UCSD-AML1 (cell line): ENCODE measurements at regions not wholly inside any gene's neighbourhood (a gene's known extent, or its start where the extent isn't known, plus 50 kb on each side); places are given as distances from the start of the nearest gene placed in this dataset.
"Not testable (repeated sequence)": the region's sequence is repeated elsewhere in the genome, so short reads cannot be mapped to it uniquely, and the experiment has no call there.

ENCODE experiments used
- DNase-seq: peaks from one replicate; lab custom pipeline; 2025; ENCODE audit not compliant: unreplicated experiment; lab: John Stamatoyannopoulos, UW

DNA sequence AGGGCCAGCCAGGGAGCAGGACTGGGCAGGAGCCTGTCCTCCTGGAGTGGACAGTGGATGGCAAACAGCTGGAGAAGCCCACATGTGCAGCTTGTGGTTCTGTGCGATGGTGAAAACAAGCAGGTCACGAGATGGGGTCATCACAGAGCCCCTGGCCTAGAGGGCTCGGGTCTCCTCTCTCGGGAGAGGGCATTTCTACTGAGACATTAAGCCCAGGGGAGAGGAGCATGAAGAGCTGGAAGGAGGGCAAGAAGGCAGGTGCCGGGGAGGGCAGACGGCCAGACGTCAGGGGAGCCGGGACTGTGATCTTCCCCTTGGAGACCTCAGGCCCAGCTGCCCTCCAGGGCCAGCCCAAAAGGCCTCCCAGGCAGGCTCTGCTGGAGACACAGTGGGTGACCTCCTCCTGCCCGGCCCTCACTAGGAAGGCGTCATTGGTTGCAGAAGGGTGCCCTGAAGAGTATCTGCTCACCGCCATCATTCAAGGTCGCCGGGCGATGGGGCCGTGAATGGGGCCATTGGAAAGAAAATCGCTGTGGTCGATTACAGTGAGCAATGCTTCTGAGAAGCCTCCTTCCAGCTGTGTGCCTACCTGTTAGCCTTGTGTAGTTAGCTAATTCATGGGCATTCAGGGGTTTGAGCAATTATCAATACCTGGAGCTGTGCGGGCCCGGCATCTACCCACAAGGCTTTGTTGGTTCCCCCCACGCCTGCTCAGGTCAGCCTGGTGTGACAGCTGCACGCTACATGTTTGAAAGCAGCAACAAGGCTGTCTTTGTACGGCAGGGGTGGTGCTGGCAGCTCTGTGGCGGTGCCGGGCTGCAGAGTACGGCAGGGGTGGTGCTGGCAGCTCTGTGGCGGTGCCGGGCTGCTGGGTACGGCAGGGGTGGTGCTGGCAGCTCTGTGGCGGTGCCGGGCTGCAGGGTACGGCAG is 72.3 kb upstream of the ACTRT2 start:
- no peak for DNase-seq

DNA sequence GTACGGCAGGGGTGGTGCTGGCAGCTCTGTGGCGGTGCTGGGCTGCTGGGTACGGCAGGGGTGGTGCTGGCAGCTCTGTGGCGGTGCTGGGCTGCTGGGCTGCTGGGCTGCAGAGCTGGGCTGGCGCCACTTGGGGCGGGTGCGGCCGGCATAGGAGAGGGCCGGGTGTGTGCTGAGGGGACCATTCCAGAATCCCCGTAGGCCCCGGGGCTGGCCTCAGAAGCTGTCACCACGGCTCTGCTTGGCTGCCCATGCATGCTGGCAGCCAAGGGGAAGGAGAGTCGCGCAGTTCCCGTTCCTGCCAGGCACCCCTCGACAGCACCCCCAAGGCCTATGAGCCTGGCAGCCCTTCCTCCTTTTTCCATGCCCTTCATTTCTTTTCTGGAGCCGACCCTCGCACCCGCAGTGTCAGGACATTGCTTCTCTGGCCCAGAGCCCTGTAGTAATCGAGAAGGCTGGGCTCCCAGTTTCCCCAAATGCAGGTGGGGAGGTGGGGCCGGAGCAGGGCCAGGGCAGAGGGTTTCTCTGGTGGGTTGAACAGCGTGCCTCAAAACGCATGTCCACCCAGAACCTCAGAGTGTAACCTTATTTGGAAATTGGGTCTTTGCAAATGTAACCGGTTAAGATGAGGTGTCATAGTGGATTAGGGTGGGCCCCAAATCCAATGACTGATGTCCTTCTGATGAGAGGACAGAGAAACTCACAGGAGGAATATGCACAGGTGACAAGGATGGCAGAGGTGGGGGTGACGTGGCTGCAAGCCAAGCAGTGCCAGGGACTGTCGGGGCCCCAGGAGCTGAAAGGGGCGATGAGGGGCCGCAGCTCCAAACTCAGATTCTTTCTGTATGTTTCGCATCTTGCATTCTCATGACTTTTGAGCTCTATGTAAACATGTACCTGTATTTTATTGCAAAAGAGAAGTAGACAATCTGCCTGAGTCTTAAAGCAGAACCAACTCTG is 71.0 kb upstream of the ACTRT2 start:
- no peak for DNase-seq

DNA sequence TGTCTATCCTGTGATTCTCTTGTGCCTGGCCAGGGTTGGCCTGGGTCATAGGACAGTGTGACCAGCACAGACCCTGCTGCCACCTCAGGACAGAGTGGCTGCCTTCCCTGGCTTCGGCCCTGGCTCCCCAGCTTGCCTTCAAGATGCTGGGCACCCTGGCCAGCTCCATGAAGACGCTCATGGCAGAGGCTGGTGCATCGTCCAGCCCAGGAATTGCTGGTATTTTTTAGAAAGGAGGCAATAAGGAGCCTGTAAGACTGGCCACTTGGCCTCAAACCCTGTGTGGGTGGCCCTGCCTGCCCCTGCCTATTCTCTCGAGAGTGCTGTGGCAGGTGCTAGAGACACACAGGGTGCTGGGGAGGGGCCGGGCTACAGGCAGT is 70.4 kb upstream of the ACTRT2 start:
- DNase-seq = no peak

DNA sequence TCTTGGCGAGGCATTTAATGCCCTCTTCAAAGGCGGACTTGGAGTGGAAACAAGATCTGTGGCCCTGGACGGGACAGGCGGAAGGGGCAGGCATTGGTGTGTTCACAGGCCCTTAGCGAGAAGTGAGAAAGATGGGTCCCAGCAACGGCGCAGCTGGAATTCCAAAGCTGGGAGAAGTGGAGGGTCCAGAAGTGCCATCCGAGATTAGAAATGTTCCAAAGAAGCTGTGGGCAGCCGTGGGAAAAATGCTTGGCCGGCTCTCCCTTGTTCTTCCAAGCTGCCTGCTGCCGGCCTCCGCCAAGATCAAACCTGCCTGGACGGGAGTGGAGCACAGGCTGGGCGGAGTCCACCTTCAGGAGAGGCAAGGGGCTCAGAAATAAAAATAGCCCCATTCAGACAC is 69.4 kb upstream of the ACTRT2 start:
- no peak for DNase-seq

DNA sequence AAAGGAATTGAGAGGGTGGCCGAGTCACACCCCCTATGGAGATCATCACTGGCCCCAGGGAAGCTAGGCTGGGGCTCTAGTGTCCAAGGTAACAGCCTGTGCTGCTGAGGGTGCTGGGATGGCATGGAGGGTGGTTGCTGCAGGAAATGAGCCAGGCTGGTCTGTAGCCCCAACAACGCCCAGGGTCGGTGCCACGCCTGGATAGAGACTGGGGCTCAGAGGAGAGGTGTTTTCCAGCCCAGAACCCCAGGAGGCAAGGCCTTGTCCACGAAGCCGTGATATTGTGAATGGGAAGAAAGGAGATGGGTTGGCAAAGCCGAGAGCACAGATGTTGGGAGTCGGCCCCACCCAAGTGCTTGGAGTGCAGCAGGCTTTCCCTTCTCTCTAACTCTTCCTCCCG is 68.9 kb upstream of the ACTRT2 start:
- DNase-seq = no peak

DNA sequence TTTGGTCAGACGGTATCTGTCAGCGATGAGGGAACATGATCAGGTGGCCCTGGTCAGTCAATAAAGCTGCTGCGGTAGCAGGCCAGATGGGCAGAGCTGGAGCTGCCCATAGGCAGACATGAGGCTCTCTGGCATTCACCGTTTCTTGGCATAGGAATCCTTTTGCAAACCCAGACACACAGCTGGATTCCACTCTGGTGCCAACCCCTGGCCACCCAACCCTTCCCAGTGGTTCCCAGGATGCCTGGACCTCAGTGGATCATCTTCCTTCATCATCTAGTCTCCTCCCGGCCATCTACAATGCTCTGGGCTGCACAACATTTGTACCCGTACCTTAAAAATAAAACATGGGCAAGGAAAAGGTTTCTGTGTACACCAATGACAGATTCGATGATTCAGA is 68.3 kb upstream of the ACTRT2 start:
- no peak for DNase-seq

DNA sequence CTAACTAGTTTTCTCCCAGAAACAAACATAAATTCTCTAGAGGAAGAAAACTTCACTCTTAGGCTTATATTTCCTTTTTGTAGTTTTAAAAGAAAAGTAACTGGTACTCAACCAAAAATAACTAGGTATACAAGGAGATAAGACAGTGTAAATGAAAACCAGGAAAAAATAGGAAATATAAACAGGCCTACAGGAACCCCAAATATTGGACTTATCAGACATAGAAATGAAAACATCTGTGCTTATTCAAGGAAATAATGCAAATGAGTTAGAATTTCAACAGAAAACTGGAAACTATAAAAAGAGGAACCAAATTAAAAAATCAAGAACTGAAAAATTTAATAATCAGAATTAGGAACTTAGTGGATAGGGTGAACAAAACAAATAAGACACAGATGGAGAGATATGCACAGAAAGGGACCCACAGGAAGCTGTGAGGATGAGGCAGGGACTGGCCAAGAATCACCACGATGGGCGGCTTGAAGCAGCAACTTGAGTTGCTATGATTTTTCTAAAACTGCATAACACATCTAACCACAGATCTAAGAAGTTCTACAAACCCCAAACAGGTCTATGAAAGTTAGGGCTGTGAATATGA is 67.5 kb upstream of the ACTRT2 start:
- DNase-seq = no peak

DNA sequence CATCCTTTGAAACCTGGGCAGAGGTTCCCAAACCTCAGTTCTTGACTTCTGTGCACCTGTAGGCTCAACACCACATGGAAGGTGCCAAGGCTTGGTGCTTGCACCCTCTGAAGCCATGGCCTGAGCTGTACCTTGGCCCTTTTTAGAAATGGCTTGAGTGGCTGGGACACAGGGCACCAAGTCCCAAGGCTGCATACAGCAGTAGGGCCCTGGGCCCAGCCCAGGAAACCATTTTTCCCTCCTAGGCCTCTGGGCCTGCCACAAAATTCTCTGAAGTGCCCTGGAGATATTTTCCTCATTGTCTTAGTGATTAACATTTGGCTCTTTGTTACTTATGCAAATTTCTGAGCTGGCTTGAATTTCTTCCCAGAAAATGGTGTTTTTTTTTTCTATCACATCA is 65.6 kb upstream of the ACTRT2 start:
- DNase-seq = no peak

DNA sequence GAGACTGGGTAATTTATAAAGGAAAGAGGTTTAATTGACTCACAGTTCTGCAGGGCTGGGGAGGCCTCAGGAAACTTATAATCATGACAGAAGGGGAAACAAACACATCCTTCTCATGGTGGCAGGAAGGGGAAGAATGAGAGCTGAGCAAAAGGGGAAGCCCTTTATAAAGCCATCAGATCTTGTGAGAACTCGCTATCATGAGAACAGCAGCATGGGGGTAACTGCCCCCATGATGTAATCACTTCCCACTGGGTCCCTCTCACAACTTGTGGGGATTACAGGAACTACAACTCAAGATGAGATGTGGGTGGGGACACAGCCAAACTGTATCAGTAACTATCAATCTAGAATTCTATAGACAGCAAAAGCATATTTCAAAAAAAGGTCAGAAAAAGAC is 64.7 kb upstream of the ACTRT2 start:
- DNase-seq = peak; percentile 19

DNA sequence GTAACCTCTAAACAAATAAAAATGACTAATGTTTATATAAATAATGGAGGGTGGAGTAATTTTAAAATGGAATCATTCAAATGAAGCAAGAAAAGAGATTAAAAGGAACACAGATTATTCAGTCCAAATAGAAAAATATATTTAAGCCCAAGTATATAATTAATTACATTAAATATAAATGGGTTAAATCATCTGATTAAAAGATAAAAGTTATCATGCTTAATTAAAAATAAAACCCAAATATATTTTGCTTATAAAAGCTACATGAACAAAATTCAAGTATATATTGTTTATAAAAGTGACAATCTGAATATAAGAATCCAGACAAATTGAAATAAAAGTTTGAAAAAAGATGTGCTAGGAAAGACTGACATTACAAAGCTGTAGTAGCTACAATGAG is 63.9 kb upstream of the ACTRT2 start:
- DNase-seq = no peak

DNA sequence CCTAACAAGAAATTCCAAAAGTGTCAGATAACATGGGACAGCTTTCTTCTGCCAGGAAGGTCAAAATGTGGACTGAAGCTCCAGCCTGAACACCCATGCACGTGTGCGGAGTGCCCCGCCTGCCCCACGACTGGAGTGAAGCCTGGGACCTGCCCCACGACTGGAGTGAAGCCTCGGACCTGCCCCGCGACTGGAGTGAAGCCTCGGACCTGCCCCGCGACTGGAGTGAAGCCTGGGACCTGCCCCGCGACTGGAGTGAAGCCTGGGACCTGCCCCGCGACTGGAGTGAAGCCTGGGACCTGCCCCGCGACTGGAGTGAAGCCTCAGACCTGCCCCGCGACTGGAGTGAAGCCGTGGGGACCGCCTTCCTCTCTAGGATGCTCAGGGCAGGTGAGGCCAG is 61.4 kb upstream of the ACTRT2 start:
- DNase-seq = not testable (repeated sequence)

DNA sequence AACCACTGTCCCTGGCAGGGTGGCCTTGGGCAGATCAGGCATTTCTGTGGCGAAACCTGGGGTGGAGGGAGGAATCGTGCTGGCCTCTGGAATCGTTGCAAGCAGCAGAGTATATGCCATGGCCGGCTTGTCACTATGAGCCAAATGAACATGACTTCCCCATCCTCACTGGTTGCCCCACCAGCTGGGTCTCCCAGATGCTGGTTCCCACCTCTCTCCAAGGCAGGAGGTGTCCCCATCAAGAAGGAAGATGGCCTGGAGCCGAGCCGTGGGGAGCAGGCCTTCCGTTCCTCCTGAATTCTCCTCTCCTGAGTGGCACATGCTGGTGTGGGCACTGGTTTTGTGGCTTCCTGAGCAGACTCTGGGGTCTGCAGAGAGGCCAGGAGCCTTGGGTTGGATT is 60.2 kb upstream of the ACTRT2 start:
- DNase-seq = no peak

DNA sequence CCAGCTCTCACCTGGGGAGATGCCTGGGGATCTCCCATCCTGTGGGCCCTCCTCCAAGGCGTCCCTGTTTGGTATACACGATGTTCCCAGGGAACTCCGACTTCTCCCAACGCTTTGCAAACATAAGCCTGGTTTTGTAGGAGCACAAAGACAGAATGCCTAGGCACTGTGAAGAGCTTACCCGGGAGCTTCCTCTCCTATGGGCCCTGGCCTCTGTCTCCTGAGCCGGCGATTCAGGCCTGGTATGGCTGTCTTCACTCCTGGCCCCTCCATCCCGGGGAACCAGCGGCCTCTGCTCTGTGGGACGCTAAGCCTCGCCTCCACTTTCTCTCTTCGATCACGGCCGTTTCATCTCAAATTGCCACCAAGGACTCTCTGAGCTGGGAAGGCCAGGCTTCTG is 59.6 kb upstream of the ACTRT2 start:
- no peak for DNase-seq

DNA sequence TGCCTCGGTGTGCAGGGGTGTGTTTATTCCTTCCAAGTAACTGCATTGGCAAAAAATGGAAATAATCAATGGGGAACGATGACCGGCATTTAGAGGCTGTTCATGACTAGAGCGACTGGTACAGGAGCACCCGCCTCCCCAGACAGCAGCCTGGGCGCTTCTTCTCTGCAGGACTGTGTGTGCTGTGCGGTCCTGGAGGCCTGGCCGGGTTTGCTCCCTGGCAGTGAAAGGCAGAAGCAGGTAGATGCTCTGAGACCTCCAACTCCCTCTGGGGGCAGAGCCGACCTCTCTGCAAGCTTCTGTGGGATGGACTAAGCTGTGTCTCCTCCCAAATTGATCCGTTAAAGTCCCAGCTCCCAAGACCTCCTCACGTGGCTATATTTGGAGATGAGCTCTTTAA is 59.2 kb upstream of the ACTRT2 start:
- DNase-seq = no peak

DNA sequence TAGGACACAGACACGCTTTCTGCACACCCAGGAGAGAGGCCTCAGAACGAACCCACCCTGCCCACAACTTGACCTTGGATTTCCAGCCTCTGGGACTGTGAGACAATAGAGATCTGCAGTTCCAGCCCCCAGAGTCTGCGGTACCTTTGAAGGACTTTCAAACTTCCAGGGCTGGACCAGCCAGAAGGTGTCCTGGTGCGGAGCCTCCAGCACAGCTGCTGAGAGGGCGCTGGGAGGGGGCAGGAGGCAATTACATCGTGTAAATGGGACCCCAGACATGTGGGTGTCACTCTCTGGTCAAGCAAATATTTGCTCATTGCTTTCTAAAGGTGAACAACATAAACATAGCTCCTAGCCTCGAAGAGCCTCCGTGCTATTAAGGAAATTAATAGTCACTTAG is 58.7 kb upstream of the ACTRT2 start:
- DNase-seq = no peak

DNA sequence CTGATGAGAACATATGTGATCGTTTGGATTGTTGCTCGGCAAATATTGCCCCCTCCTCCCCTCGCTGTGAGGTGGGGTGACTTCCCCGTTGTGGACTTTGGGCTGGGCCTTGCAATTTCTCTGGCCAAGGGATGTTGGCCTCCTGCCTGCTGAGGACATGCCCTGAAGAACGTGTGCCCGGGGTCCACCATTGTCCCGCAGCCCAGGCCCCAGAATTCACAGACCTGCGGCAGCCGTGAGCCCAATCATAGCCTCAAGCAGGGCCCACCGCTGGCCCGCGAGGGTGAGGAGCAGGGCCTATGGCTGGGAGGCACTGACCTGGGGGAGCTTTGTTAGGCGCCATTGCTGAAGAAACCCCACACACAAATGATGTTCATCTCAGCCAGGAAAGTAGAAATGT is 58.3 kb upstream of the ACTRT2 start:
- no peak for DNase-seq

DNA sequence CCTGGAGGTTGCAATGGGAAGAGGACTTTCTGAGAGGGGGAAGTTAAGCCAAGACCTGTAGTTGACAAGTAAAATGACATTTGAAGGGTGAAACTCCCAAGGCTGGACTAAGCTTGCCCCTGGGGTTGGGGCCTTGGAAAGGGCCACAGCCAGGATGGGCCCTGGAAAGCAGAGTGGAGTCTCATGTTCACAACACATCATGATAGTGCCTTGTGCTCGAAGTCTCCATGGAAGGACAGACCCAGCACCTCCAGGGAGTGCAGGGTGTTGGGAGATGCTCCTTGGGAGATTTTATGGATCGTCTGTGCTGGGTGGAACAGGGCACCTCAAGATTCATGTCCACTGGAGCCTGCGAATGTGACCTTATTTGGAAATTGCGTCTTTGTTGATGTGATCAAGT is 55.6 kb upstream of the ACTRT2 start:
- no peak for DNase-seq

DNA sequence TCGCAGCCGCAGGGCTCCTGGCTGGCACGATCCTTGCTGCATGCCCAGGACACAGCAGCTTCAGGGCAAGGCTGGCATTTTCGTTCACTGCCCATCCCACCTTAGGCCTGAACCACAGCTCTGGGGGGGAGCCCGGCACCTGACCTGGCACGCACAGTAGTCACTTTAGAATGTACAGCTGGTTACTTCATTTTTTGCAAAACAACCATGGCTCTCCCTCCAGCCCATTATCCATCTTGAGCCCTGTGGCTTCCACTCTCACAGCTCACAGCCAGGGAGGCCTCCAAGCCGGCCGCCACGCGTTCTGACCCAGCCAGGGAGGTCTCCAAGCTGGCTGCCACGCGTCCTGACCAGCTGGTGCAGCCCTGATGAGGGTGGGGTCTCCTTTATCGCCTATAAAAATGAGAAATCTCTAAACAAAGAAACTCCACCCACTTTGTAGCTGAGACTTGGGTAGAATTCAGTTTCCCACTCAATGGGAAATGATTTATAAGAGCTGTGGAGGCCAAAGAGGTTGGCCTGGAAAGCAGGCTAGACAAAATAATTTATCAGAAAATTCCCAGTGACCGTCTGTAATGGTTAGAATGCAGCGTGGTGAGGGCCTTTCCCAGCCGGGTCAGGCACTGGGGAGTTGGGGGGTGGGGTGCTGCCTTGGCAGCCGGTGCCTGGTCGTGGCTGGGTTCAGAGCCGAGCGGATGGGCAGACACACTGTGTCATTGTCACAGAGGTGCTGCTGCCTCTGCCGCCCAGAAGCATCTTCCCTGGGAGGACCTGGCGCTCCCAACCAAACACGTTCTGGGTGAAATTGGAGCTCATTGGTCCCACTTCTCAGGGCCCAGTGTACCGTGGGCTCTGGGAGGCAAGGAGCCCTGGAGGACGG is 54.6 kb upstream of the ACTRT2 start:
- DNase-seq = no peak

DNA sequence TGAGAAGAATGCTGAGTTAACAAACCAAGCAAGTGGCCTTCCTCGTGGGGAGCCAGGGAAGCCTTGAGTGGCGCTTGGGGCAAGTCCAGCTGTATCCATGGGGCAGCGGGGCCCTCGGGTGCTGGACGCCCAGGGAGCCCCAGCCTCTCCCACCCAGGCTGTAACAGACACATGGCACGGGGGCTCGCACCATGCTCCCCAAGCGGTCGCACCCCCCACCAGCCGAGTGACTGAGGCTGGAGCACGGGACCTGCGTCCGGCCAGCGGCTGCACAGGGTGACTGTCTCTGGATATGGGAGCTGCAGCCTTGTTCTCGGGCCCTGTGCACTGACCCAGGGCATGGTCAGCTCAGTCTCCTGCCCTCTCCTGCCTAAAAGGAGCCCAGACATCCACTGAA is 53.9 kb upstream of the ACTRT2 start:
- no peak for DNase-seq

DNA sequence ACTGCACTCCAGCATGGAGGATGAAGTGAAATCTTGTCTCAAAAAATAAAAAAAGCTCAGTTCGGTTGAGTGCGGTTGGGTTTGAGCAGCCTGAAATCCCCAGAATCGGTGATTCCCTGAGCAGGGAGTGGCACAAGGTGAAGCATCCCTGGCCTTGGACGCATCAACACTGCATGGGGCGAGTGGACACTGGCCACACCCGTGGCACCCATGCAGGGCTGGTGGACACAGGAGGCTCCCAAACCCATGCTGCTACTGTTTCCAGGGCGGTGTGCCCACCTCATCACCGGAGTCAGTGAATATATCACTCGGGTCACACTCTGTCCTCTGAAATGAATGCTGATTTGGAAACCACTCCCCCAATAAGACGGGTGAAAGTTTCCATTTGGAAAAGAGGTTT is 53.4 kb upstream of the ACTRT2 start:
- DNase-seq = no peak

DNA sequence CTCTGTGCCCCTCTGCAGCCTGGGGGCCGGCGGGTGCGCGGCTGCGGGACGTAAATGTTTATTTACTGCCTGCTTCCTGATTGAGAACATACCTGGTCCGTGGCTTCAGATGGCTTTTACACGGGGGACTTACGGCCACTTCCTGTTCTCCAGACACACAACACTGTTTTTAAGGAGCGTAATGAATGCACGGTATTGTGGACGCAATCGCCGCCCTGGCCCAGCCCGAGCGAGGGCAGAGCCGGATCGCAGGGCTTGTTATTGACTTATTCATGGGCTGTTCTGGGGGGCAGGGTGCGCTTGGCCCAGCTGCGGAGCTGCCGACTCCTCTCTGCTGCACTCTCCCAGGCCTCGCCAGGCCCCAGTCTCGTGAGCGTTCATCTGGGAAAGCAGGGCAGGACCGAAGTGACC is 52.8 kb upstream of the ACTRT2 start:
- no peak for DNase-seq
